ENCODE measurements at regions not wholly inside any gene's neighbourhood (a gene's known extent, or its start where the extent isn't known, plus 50 kb on each side); places are given as distances from the start of the nearest gene placed in this dataset.

GRCh38 chr20:60389882-60390281, 431.7 kb downstream of the CDH26 start:
- DNase-seq = no peak

- peak; percentile 80 for DNase-seq
These were observed 437.8 kb downstream of the CDH26 start for GRCh38 chr20:60395991-60396390.

GRCh38 chr20:60400567-60400966, 442.3 kb downstream of the CDH26 start:
- DNase-seq = no peak

GRCh38 chr20:60402189-60403058, 444.2 kb downstream of the CDH26 start:
- DNase-seq = no peak

GRCh38 chr20:60403105-60403741, 445.0 kb downstream of the CDH26 start:
- peak; percentile 72 for DNase-seq

- DNase-seq = no peak
These were observed 449.0 kb downstream of the CDH26 start for GRCh38 chr20:60407011-60407771.

- no peak for DNase-seq
These were observed 449.7 kb downstream of the CDH26 start for GRCh38 chr20:60407938-60408337.

- no peak for DNase-seq
These were observed 450.2 kb downstream of the CDH26 start for GRCh38 chr20:60408435-60408834.

- no peak for DNase-seq
These were observed 452.5 kb downstream of the CDH26 start for GRCh38 chr20:60410618-60411264.

- no peak for DNase-seq
These were observed 453.6 kb downstream of the CDH26 start for GRCh38 chr20:60411813-60412212.

GRCh38 chr20:60420676-60421229, 462.5 kb downstream of the CDH26 start:
- DNase-seq = no peak

- no peak for DNase-seq
These were observed 464.6 kb downstream of the CDH26 start for GRCh38 chr20:60422848-60423247.

- DNase-seq = no peak
These were observed 466.2 kb downstream of the CDH26 start for GRCh38 chr20:60424267-60424902.

GRCh38 chr20:60427516-60427915, 469.3 kb downstream of the CDH26 start:
- DNase-seq = no peak

- DNase-seq = no peak
These were observed 470.4 kb downstream of the CDH26 start for GRCh38 chr20:60428651-60429050.

- no peak for DNase-seq
These were observed 472.3 kb downstream of the CDH26 start for GRCh38 chr20:60430516-60431001.

- no peak for DNase-seq
These were observed 473.1 kb downstream of the CDH26 start for GRCh38 chr20:60431349-60431748.

- DNase-seq = no peak
These were observed 479.2 kb downstream of the CDH26 start for GRCh38 chr20:60437418-60437817.

- no peak for DNase-seq
These were observed 488.3 kb downstream of the CDH26 start for GRCh38 chr20:60446267-60447111.

GRCh38 chr20:60447703-60448102, 489.5 kb downstream of the CDH26 start:
- DNase-seq = no peak

Data from right hindlimb (tissue), 1 donor.